ENCODE measurements at regions not wholly inside any gene's neighbourhood (a gene's known extent, or its start where the extent isn't known, plus 50 kb on each side); places are given as distances from the start of the nearest gene placed in this dataset.

DNA sequence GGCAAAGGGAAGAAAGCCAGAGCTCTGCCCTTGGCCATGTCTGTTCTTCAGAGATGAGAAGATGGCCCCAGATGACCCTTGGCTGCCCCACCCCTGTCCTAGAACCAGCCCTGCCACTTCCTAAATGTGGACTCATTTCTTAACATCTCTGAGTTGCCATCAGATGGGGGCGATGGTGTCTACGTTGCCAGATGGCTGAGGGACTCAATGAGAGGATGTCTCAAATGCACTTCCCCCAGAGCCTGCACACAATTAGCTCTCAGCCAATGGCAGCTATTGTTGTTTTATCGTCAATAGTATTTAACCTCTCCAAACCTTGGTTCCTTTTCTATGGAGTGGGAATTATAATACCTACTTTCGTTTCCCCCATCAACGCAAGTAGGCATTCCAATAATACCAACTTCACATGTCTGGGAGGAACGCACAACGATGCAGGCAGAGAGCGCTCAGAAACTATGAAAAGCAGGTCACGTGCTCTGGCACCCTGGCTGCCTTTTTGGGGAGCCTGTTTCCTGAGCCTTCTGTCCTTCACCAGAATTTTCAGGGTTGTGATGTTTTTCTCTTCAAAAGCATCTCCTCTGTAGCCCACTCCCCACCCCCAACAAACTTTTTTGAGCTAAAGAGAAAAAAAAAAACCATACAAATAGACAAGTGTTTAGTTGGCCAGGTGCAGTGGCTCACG is 100.3 kb downstream of the MCFD2 start:
- TF ChIP-seq POLR2A (IDR thresholded peaks at IDR 0.05; ENCODE audit: low read length) (no peak), GATA1 (IDR thresholded peaks at IDR 0.05; ENCODE audit: low read depth, low read length) (no peak)
